NB4 (cell line): ENCODE measurements at regions not wholly inside any gene's neighbourhood (a gene's known extent, or its start where the extent isn't known, plus 50 kb on each side); places are given as distances from the start of the nearest gene placed in this dataset.

ENCODE experiments used
- CTCF ChIP-seq: IDR thresholded peaks from one replicate; pipeline ENCODE4 v1.5.1; 2012; ENCODE audit warnings: low read depth, low read length
- POLR2A ChIP-seq: IDR thresholded peaks from 2 replicates; pipeline ENCODE4 v1.6.1; 2011; ENCODE audit warnings: mild to moderate bottlenecking; ENCODE audit not compliant: insufficient read length; ENCODE audit errors: extremely low read depth

- TF ChIP-seq POLR2A (no peak), CTCF (no peak)
These were observed 59.3 kb upstream of the SLC4A10 start for GRCh38 chr2:161564906-161565305.
